Stimulated activated CD8-positive, alpha-beta memory T cell treated with anti-CD3 and anti-CD28 coated beads, Interleukin-2, amount 100 ng/mL, for 48 hours (primary cell): ENCODE measurements at regions not wholly inside any gene's neighbourhood (a gene's known extent, or its start where the extent isn't known, plus 50 kb on each side); places are given as distances from the start of the nearest gene placed in this dataset.
"Not testable (repeated sequence)": the region's sequence is repeated elsewhere in the genome, so short reads cannot be mapped to it uniquely, and the experiment has no call there.

Source experiments
- DNase-seq, 2 donors: peaks; one replicate each; pipeline ENCODE4 v3.0.0-alpha.2; 2020; ENCODE audit warnings: low read depth in 2 of 2

DNA sequence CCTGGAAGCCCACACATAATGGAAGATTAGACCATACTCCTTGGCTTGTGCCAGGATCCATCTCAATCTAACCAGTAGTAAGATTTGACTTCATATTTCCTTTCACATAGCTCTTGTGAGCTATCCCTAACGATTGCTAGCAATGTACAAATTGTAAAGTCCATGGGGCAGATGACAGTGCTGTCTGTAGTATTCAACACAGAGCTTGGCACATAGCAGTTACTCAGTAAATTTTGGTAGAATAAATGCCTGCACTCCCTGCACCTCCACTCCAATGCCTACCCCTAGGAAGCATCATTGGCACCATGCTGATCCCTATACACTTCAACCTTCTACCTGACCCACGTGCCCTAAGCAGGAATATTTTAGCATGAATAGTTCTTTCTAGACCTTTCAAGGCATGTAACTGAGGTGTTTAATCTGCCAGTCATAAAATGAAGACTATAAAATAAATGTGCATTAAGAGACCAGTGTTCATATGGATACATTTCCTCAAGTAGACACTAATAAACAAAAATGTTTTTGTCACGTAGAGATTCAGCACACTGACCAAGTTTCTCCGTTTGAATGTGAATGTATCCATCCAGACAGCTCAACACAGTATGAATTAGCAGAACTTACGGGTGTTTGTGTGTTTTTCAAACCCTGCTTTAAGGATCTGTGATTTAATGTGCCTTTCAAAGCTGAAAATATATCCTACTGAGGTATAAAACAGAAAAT, 98.8 kb downstream of the BMP4 start:
- no peak for DNase-seq

DNA sequence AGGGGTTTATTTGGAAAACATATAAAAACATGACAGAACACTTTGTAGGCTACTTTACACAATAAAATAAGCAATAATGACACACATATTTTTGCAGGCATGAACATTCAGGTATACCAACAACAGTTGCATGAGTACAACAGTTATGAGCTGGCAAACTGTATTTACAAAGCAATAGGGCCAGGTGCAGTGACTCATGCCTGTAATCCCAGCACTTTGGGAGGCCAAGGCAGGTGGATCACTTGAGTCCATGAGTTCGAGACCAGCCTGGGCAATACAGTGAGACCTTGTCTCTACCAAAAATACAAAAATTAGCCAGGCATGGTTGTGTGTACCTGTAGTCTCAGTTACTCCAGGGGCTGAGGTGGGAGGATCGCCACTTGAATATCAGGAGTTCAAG, 101.1 kb downstream of the BMP4 start:
- no peak for DNase-seq

- DNase-seq, result no peak
These were observed 101.5 kb downstream of the BMP4 start for GRCh38 chr14:53855127-53855526.

DNA sequence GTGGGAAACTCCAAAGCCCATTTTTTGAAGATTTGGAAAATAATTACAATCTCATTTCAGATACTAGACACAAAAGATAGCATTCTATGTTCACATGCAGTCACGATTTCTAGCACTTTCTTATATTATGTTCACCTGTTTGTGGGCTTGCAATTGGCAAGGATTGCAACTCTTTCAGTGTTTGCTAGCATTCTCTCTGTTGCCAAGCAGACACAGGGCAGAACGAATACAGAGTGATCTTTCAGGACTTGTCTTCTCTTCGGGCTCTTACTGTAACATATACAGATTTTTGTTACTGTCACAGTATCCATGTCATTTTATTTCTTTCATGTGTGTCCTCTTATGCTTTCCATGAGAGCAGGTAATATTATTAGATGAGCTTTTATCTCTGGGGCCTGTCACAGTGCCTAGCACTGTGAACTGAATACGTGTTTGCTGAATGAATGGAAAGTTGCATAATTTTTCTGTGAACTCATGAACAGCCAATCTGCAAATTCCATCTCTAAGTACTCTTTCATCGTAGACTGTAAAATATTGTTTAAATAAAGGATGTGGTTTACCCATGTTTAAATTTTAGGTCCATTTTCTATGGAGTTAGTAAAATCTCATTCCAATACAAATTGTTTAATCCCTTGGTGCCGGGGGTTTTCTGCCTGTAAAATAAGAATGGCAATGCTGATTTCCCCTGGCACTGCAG, 105.1 kb downstream of the BMP4 start:
- no peak for DNase-seq

DNA sequence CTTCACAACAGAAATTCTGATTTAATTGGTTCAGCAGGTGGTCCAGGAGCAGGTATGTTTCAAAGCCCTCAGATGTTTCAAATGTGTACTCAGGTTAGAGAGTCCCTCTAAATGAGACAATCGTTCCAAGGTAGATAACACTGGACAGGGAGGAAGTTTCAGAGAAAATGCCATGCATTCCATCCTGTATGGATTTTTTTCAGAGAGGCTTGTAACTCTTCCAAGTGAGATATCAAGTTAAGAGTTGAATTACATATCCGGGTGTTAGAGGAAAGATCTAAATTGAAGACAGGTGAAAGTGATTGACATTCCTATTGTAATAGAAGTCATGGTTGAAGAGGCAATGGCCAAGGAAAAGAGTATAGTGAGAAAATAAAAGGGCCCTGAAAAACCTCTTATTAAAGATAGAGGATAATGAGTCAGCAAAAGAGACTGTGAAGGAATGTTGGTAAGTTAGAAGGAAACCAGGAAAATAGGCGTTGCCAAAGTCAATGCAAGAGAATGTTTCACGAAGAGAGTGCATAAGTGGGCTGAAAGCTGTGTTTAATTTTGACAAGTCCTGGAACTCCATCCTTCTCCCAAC, 105.8 kb downstream of the BMP4 start:
- DNase-seq, result no peak

DNA sequence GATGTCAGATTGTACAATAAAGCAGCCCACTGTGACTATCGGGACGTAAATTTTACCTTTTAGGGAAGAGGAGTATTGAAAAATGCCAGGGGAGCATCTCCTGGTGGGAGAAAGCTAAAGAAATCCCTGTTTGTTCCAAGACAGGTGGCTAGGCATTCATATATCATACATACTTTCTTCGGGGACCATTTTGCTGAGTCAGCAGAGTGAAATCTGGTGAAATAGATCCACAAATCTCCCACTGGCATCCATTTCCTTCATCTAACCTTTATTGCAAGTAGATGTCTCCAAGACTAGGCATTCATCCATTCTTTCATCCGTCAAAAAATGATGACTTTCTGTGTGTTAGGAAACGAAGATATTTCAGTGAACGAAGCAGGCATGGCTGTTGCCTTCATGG, 107.1 kb downstream of the BMP4 start:
- no peak for DNase-seq

DNA sequence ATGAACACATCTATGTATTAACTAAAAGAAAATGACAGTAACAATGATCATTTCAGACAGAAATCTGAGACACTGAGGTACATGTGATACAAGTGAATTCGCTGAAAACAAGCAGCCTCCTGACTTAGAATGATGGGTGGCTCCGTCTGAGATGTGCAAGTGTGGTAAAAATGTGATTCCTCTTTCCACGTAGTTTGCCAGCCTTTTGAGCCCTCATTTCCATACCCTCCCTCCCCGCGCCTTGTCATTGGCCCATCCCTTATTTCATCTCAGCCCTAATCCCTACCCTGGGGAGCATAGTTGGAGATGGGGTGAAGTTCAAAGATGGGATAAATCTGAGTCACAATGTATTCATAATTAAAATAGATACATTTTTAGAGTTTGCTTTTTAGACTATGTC, 107.8 kb downstream of the BMP4 start:
- DNase-seq, result no peak

- no peak for DNase-seq
These were observed 108.7 kb downstream of the BMP4 start for GRCh38 chr14:53847881-53848280.

DNA sequence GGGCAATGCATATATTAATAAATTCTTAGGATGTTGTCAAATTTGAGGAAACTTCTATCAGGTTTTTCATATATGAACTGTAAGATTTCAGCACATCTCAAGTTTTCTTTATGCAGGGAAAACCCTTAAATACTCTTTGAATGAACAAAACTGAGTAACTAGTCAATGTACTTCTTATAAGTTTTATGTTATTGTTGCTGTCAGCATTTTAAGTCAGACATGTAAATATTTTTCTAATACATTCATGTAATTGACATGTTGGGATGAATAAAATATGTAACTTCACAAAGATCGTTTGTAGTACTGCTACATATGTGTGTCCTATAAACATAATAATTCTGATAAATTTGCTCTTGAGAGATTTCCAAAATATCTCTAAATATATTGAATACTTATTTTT, 109.6 kb downstream of the BMP4 start:
- DNase-seq, result no peak

- DNase-seq, result no peak
These were observed 110.6 kb downstream of the BMP4 start for GRCh38 chr14:53845813-53846693.

DNA sequence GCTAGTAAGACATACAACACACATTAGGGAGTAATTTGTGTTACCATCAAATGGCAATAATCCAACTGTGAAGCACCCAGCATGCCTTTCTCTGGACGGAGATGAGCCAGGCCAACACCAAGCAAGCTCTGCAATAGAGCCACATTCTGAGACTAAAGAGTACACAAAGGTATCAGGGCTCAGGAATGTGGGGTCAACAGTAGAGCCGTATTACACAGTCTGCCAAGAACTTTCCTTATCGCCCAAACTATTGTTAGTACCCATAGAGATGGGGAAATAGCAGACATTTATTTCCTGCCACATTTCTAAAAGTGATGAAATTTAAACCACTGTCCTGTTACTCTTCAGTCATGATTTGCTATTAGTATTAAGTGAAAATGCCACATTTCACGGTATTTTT, 113.7 kb downstream of the BMP4 start:
- no peak for DNase-seq

DNA sequence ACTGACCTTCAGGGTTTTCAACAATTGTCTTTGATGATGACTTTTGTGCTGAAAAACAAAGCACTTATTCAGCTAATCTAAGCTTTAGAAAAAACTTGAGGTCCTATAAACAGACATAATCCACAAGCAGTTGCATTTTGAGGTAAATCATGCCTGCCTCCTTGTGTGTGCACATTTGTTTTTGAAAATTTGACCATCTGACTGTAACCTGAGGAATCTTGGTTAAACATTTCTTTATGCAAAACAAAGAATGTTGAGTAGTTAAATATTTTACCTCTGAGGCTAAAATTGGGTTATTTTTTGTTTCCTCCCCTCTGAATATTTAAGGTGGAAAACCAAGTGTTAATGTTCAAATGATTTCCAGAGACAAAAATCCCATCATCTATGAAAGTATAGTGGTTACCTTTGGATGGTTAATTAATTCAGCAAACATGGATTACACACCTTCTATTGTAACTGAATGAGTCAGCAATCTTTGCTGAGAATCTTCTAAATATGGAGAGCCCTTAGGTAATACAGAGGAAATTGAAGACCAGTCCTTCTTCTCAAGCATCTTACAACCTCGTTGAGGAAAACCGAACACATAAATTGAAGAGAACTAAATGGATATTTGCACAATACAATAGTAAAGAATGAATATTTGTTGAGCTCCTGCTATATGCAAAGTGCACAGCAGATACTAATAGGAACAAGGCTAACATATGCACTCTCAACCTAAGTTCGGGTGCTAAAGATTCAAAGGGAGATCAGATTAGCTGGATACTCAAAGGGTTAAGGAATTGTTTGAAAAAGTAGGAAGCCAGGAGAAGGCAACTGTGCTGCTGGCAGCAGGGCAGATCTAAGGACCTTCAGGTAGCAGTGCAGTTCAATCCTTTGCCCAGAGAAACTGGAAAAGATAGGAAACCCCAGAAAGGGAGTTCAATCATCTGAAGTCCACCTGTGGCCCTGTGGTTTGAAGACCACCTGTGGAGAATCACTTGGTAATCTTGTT, 115.2 kb downstream of the BMP4 start:
- DNase-seq, result no peak

DNA sequence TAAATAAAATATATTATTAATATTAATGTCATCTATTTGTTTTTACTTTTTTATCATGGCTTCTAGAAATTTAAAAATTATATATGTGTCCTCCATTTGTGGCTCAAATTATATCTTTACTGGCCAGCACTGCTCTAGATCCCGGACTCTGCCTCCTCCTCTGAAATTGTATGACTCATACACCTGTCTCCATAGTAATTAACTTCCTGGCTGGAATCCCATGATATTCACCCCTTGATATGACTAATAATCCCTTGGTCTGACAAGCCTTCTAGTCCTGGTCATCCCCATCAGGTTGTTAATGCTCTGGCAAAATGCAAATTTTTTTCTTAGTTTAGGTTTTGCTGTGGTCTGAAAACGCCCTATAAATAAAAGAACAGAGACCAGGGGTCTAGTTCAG, 116.2 kb downstream of the BMP4 start:
- DNase-seq, result no peak

DNA sequence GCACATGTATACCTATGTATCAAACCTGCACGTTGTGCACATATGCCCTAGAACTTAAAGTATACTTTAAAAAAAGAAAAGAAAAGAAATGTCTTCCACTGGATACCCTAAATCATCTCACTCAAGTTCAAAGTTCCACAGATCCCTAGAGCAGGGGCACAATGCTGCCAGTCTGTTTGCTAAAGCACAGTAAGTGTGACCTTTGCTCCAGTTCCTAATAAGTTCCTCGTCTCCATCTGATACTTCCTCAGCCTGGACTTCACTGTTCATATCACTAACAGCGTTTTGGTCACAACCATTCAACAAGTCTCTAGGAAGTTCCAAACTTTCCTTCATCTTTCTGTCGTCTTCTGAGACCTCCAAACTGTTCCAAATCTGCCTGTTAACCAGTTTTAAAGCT, 118.3 kb downstream of the BMP4 start:
- no peak for DNase-seq

- not testable (repeated sequence) for DNase-seq
These were observed 119.0 kb downstream of the BMP4 start for GRCh38 chr14:53837656-53838055.

DNA sequence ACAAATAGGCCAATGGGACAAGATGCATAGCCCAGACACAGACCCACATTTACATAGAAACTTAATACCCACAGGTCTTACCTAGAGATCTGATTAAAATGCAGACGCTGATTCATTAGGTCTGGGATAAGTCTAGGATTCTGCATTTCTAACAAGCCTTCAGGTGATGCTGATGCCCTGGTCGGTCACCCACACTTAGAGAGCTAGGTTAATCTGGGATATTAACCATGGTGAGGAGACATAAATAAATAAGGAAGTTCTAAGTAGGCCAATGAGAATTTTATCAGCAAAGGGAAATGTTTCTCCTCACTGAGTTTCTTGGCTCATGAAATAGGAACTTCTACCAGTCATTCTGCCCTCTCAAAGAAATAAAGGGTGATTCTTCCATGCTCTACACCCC, 120.1 kb downstream of the BMP4 start:
- DNase-seq, result no peak

DNA sequence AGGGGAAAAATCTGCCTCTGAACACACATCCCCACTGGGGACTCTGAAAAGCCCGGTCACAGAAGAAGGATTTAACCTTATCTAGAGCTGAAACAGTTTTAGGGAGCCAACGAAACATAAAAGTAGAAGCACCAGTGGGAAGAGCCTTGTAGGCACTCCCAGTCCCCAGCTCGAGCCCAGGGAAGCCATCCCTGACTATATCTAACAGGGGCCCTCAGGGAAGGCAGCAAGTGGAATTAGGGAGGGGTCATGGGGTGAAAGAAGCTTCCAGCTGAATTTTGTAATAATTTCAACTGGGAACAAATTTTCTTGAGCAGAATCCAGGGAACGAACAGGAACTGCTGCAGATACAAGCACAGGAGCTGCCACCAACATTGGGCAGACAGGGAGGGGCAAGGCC, 127.8 kb downstream of the BMP4 start:
- DNase-seq, result no peak

GRCh38 chr14:53824061-53824460, 132.6 kb downstream of the BMP4 start:
- no peak for DNase-seq

DNA sequence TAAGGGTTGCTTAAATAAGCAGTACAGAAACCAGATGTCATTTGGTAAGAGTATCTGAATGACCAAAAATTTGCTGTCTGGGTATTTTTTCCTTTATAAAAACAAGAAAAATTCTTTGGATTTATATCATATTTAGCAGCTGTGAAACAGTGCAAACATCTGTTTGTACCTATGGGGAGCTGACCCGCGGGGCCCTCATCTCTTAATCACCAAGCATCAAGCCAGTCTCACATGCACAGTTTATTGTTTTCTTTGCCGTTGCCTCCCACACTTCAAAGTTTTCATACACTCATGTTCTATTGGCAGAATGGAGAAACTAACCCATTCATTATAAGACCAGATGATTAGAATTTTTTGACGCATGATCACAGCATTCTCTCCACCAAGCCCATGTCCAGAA, 142.2 kb downstream of the BMP4 start:
- no peak for DNase-seq

DNA sequence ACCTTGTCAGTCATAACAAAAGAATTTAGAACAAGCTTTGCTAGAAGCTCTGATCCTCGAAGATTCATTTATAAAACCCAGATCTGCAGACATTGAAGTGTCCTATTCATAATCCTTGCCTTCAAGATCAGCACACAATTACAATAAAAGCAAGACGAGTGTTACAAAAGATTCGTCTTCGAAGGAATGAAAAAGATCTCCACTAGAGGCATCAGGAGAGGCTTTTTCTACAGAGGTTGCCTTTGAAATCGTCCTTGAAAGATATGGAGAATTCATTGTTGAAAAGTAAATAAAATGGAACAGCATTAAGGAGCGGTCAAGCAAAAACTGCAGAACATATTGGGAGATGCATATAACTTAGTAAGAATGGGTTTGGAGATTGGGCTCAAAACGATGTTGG, 146.4 kb downstream of the BMP4 start:
- no peak for DNase-seq

DNA sequence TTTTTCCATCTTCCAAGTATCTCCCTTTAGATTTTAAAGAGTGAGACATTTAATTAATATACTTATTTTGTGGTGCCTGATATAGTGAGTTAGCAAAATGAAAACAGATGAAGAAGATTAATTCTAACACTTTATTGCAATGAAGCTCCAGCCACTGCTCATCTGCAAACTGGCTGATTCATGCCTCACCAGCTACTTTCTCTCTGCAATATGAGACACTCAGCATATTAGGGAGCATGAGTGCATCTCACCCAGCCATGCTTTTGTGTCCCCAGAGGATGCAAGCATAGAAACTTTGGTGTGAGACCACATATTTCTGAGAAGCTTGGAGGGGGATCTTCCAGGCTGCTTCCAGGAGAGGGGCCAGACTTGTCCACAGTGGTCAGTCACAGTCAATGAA, 148.6 kb downstream of the BMP4 start:
- no peak for DNase-seq
